Upper lobe of left lung (tissue), 4 donors: ENCODE measurements at regions not wholly inside any gene's neighbourhood (a gene's known extent, or its start where the extent isn't known, plus 50 kb on each side); places are given as distances from the start of the nearest gene placed in this dataset.

Source experiments
- CTCF ChIP-seq, 6 experiments: fragments of 450-650 bp in 4 of 6; fragments of 200-600 bp in 2 of 6; sonication (generic) in 2 of 6; IDR thresholded peaks; one replicate each; pipeline ENCODE4 v1.5.1; 2016 to 2019; ENCODE audit warnings: antibody characterized with exemption in 6 of 6
- EP300 ChIP-seq, 4 donors: sonication (generic); formaldehyde crosslinking; IDR thresholded peaks; one replicate each; pipeline ENCODE4 v1.5.1; 2017; ENCODE audit warnings: antibody characterized with exemption in 4 of 4, control low read depth in 2 of 4
- POLR2AphosphoS5 ChIP-seq, 2 donors: sonication (generic); formaldehyde crosslinking; IDR thresholded peaks; one replicate each; pipeline ENCODE4 v1.5.1; 2017; ENCODE audit warnings: antibody characterized with exemption in 2 of 2

GRCh38 chr7:25059576-25059975 lies 65.5 kb downstream of the CYCS start:
- TF ChIP-seq EP300 (IDR thresholded peaks at IDR 0.05), result no peak
- no peak for TF ChIP-seq CTCF (IDR thresholded peaks at IDR 0.05)
- no peak for TF ChIP-seq POLR2AphosphoS5 (IDR thresholded peaks at IDR 0.05)
